ENCODE measurements at regions not wholly inside any gene's neighbourhood (a gene's known extent, or its start where the extent isn't known, plus 50 kb on each side); places are given as distances from the start of the nearest gene placed in this dataset.

- TF ChIP-seq EZH2 (IDR thresholded peaks at IDR 0.05; ENCODE audit: insufficient read depth, poor library complexity, severe bottlenecking) = no peak
- no peak overlapping the region for H2AFZ ChIP-seq
- peak overlapping the region; percentile 86 for H3K27ac ChIP-seq
- DNase-seq = peak; percentile 35
- H3K9me2 ChIP-seq (ENCODE audit: insufficient read depth) = no peaks in the 10 kb centered on the region
- H3K79me2 ChIP-seq (ENCODE audit: insufficient read depth) = no peaks in the 10 kb centered on the region
- no peak overlapping the region for H3K4me3 ChIP-seq
- no peak overlapping the region for H3K9ac ChIP-seq
- no peaks in the 10 kb centered on the region for H3K36me3 ChIP-seq (ENCODE audit: low read depth)
- peak overlapping the region; percentile 50 for H3K4me2 ChIP-seq (ENCODE audit: unreplicated experiment)
- no peaks in the 10 kb centered on the region for H4K20me1 ChIP-seq (ENCODE audit: insufficient read depth)
- 43 to 44% methylated on average over 6 of the region's 6 CpGs for WGBS, 2 experiments (ENCODE audit: low coverage in 1 of 2, low lambda C conversion rate in 2 of 2, missing lambda C conversion rate in 2 of 2)
- no peaks in the 10 kb centered on the region for H3K9me3 ChIP-seq (ENCODE audit: low read depth)
- in situ Hi-C loops (cut with MboI) = no loop called here
- H3K4me1 ChIP-seq (ENCODE audit: insufficient read depth) = peaks cover 25% of the 10 kb centered on the region
- no peaks in the 10 kb centered on the region for H3K27me3 ChIP-seq (replicated peaks; ENCODE audit: insufficient read depth)
- peaks cover 40% of the 10 kb centered on the region for H3F3A ChIP-seq (ENCODE audit: insufficient read depth)
Observed at GRCh38 chr13:30141775-30142485, 165.4 kb downstream of the KATNAL1 start.

DNA sequence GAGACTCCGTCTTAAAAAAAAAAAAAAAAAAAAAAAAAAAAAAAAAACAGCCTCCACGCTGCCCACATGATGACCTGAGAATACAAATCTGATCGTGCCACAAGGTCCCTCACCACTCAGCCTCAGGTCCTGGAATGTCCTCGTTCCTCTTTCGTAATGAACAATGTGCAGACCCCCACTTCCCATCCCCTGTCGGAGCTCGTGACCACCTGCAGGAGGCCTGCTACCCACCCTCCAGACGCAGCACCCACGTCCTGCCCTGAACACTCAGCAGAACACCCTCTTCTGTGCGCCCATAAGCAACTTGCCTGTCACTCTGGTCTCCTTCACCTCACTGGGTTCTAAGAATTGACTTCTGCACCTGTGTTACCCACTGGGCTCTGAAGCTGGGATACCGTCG is 166.4 kb downstream of the KATNAL1 start:
- Histone ChIP-seq H3K27ac (no peak overlapping the region), H3K4me3 (no peak overlapping the region), H3K9me2 (ENCODE audit: insufficient read depth) (no peaks in the 10 kb centered on the region), H3K9me3 (ENCODE audit: low read depth) (no peaks in the 10 kb centered on the region), H2AFZ (no peak overlapping the region), H4K20me1 (ENCODE audit: insufficient read depth) (no peaks in the 10 kb centered on the region), H3K27me3 (replicated peaks; ENCODE audit: insufficient read depth) (no peaks in the 10 kb centered on the region), H3F3A (ENCODE audit: insufficient read depth) (peaks cover 40% of the 10 kb centered on the region), H3K4me1 (ENCODE audit: insufficient read depth) (peaks cover 25% of the 10 kb centered on the region), H3K4me2 (ENCODE audit: unreplicated experiment) (no peak overlapping the region), H3K79me2 (ENCODE audit: insufficient read depth) (no peaks in the 10 kb centered on the region), H3K9ac (no peak overlapping the region), H3K36me3 (ENCODE audit: low read depth) (no peaks in the 10 kb centered on the region)
- TF ChIP-seq EZH2phosphoT487 (IDR thresholded peaks at IDR 0.05; ENCODE audit: insufficient read depth, low read depth) (no peak), EZH2 (IDR thresholded peaks at IDR 0.05; ENCODE audit: insufficient read depth, poor library complexity, severe bottlenecking) (no peak)
- no peak for DNase-seq
- in situ Hi-C loops (cut with MboI) = no loop called here
- 93 to 94% methylated on average over 11 to 12 of the region's 12 CpGs for WGBS, 2 experiments (ENCODE audit: low coverage in 1 of 2, low lambda C conversion rate in 2 of 2, missing lambda C conversion rate in 2 of 2)

GRCh38 chr13:30138511-30138910 is 168.8 kb downstream of the KATNAL1 start:
- H3K9ac ChIP-seq = no peak overlapping the region
- no peaks in the 10 kb centered on the region for H3K27me3 ChIP-seq (replicated peaks; ENCODE audit: insufficient read depth)
- no peak overlapping the region for H3K4me3 ChIP-seq
- H3K36me3 ChIP-seq (ENCODE audit: low read depth) = no peaks in the 10 kb centered on the region
- TF ChIP-seq EZH2 (IDR thresholded peaks at IDR 0.05; ENCODE audit: insufficient read depth, poor library complexity, severe bottlenecking) = no peak
- H3K9me3 ChIP-seq (ENCODE audit: low read depth) = no peaks in the 10 kb centered on the region
- no peak overlapping the region for H3K4me2 ChIP-seq (ENCODE audit: unreplicated experiment)
- peaks cover 30% of the 10 kb centered on the region for H3F3A ChIP-seq (ENCODE audit: insufficient read depth)
- H3K27ac ChIP-seq = no peak overlapping the region
- H2AFZ ChIP-seq = no peak overlapping the region
- H4K20me1 ChIP-seq (ENCODE audit: insufficient read depth) = no peaks in the 10 kb centered on the region
- H3K9me2 ChIP-seq (ENCODE audit: insufficient read depth) = no peaks in the 10 kb centered on the region
- 84 to 85% methylated on average over 8 of the region's 8 CpGs for WGBS, 2 experiments (ENCODE audit: low coverage in 1 of 2, low lambda C conversion rate in 2 of 2, missing lambda C conversion rate in 2 of 2)
- no peaks in the 10 kb centered on the region for H3K79me2 ChIP-seq (ENCODE audit: insufficient read depth)
- in situ Hi-C loops (cut with MboI) = no loop called here
- DNase-seq = no peak
- H3K4me1 ChIP-seq (ENCODE audit: insufficient read depth) = peaks cover 26% of the 10 kb centered on the region

- H3K9me3 ChIP-seq (ENCODE audit: low read depth) = no peaks in the 10 kb centered on the region
- in situ Hi-C loops (cut with MboI) = no loop called here
Observed at GRCh38 chr13:30135868-30136267, 171.5 kb downstream of the KATNAL1 start.

More at GRCh38 chr13:30135868-30136267, 171.5 kb downstream of the KATNAL1 start:
- Histone ChIP-seq H3K79me2 (ENCODE audit: insufficient read depth) (no peaks in the 10 kb centered on the region), H3K9me2 (ENCODE audit: insufficient read depth) (no peaks in the 10 kb centered on the region), H3K4me2 (ENCODE audit: unreplicated experiment) (no peak overlapping the region), H3K4me3 (no peak overlapping the region), H4K20me1 (ENCODE audit: insufficient read depth) (no peaks in the 10 kb centered on the region), H3K27me3 (replicated peaks; ENCODE audit: insufficient read depth) (no peaks in the 10 kb centered on the region), H2AFZ (no peak overlapping the region), H3K9ac (no peak overlapping the region), H3K27ac (no peak overlapping the region), H3K4me1 (ENCODE audit: insufficient read depth) (peaks cover 13% of the 10 kb centered on the region), H3F3A (ENCODE audit: insufficient read depth) (peaks cover 17% of the 10 kb centered on the region), H3K36me3 (ENCODE audit: low read depth) (no peaks in the 10 kb centered on the region)
- 94 to 96% methylated on average over 5 of the region's 5 CpGs for WGBS, 2 experiments (ENCODE audit: low coverage in 1 of 2, low lambda C conversion rate in 2 of 2, missing lambda C conversion rate in 2 of 2)
- TF ChIP-seq EZH2phosphoT487 (IDR thresholded peaks at IDR 0.05; ENCODE audit: insufficient read depth, low read depth) = no peak
- no peak for TF ChIP-seq EZH2 (IDR thresholded peaks at IDR 0.05; ENCODE audit: insufficient read depth, poor library complexity, severe bottlenecking)
- DNase-seq = no peak
